Stimulated activated CD4-positive, alpha-beta T cell treated with anti-CD3 and anti-CD28 coated beads, Interleukin-1b, Interleukin-23, amount 100 ng/mL, for 24 hours (primary cell): ENCODE measurements at regions not wholly inside any gene's neighbourhood (a gene's known extent, or its start where the extent isn't known, plus 50 kb on each side); places are given as distances from the start of the nearest gene placed in this dataset.

Experiments
- DNase-seq, 4 experiments: peaks; one replicate each; pipeline ENCODE4 v3.0.0-alpha.2; 2020; ENCODE audit warnings: low read depth in 4 of 4, low spot score in 1 of 4

DNA sequence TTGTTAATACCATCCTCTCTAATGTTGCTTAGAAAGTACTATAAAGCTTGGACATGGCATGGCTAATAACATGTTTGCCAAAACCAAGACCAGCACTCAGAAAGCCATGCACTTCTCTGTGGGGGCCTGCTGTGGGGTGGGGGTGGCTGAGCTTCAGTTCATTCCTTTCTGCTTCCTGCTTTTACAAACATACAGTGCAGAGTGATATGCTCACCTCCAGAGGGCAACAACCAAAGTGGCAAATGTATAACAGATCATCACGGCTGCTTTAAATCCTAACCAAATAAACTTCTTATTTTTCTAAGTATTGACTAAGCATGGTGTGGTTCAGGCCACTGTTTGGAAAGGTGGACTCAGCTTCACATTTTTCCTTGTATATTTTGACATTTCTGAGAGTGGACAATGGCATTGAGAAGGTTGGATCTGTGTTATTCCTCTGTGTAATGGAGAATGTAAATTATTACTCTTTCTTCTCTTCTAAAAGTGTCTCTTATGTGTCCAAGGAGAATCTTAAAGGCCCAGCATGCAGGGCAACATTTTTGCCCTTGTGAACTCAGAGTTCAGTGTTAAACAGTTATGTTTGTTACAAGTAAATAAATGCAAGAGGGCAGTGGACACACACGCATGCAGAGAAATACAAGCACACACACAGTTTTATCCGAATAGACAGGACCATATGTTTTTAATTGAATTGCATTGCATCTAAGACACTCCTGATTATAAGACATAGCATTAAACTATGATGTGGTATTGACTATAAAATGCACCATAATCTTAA lies 186.1 kb downstream of the HERPUD2 start:
- DNase-seq: no peak

DNA sequence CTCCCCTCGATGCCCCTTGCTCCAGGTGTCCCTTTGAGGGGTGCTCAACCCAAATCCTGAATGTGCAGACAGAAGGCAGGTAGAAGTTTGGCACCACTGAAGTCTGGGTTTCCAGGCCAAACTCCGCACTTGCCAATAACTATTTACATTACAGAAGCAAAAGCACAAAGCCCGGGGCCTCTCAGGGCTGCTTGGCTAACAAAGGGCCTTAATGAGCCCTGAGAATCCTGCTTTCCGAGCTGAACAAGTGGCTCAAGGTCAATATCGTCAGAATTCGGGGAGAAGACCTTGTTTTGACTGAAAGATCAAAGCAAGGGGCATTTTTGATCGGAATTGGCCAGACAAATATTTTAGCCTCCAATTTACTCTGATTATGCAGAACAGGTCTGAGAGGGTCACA lies 189.9 kb downstream of the HERPUD2 start:
- DNase-seq: no peak

DNA sequence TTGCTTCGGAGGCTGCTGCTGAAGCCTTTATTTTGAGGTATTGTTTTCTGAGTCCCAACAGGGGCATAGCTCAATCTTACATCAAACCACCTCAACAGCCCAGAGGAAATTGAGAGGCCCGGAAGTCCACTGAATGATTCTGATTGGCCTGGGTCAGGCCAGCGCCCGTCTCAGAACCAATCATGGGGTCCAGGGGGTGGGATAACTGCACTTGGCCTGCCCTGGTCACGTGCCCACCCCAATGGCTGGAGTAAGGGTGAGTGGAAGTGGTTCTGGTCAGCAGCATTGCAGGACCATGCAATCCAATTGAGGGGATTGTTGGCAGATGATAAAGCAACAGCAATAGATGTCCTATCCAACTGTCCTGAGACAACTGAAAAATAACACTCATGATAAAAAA lies 190.6 kb downstream of the HERPUD2 start:
- no peak for DNase-seq

DNA sequence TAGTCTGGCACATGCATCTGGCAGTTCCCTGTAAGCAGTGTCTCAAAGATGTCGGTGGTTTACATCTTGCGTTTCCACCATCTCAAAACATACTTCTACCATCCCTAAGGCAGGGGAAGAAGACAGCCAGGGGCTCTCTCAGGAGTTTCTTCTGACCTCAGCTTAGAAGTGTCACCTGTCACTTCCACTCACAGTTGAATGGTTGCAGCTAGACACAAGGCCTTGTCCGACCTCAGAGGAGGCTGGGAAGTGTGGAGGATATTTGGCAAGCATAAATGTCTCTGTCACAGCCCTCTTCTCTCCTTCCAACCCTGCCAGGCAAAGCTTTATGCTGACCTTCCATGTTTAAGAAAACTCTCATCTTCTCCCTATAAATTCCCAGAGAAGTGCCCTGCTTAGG lies 193.3 kb downstream of the HERPUD2 start:
- DNase-seq: no peak

DNA sequence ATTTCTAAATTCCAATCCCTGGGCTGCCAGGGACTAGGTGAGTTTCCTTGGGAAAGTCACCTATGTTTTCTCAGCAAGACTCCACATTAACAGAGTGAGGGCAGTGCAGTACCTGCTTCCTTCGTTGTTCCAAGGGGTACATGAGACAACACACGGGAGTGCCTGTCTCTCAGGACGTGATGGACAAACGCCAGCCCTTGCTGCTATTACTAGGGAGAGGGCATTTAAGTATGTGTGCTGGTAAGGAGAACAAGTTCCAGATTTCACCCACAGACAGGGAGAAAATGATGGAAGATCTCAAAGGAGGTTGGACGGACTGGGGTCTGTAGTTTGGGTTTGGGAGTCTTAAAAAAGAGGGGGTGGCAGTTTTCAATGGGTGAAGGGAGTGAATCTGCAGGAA lies 195.7 kb downstream of the HERPUD2 start:
- DNase-seq: no peak

DNA sequence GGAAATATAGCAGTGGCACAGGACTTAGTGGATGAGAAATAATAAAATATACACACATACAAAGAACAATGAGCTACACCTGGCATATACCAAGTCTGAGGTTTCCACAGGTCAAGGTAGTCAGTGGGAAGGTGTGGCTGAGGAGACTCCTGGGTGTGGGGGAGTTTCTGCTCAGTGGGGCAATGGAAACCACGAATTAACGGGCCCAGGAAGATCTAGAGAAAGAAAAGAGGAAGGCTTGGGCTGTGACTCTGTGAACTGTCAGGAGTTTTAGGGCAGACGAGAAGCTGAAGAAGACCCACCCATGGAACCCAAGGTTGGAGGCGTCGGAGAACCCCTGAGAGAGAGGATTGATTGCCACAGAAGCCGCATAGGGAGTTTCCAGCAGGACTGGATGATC lies 196.5 kb downstream of the HERPUD2 start:
- DNase-seq: no peak

DNA sequence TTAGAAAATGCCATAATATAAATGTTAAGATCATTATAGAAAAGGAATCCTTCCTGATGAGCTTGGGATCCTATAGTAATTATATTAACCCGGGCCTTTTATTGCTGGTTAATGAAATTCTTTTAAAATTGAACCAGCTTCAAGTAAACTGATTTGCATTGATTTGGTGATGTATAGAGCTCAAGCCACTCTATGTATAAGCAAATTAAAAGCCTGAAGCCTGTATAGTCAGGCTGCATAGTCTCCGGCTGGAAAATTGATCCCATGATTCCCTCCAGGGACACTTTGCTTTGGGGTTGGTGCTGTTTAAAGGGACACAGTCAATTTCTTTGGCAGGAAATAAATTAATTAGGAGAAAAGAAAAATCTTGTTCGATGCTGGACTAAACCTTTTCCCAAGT lies 199.1 kb downstream of the HERPUD2 start:
- no peak for DNase-seq

DNA sequence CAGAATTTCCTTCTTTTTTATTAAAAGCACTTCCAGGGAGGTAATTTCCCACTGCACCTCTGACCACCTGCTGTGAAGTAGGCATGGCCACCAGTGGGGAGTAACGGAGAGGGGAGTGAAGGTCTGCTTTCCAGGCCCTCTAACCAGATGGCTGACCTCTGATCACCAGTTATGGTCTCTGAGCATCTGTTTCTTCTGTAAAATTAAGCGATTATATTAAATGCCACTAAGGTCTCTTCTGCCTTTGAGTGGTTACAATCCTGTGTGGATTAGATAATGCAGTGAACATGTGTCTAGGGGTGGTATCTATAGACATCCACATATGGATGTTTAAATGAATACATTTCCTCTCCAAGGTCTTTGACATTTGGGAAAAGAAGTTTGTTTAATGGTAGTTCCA lies 199.6 kb downstream of the HERPUD2 start:
- no peak for DNase-seq

DNA sequence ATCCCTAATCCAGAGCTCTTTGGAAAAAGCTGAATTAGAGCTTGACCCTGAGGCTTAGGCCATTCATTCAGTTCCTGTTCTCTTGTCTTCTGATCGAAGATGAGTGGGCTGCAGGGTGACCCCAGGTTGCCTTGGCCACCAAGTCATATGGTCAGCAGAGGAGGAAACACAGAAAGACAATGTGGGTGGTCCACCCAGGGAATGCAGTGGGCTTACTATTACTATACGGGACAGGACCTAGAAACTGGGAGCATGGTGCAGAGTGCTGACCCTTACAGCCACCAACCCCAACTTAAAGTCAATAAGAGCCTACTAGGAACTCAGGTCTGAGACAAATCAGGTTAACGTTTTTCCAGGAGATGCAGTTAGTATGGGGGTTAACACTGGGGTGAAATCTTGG lies 200.5 kb downstream of the HERPUD2 start:
- DNase-seq: no peak

DNA sequence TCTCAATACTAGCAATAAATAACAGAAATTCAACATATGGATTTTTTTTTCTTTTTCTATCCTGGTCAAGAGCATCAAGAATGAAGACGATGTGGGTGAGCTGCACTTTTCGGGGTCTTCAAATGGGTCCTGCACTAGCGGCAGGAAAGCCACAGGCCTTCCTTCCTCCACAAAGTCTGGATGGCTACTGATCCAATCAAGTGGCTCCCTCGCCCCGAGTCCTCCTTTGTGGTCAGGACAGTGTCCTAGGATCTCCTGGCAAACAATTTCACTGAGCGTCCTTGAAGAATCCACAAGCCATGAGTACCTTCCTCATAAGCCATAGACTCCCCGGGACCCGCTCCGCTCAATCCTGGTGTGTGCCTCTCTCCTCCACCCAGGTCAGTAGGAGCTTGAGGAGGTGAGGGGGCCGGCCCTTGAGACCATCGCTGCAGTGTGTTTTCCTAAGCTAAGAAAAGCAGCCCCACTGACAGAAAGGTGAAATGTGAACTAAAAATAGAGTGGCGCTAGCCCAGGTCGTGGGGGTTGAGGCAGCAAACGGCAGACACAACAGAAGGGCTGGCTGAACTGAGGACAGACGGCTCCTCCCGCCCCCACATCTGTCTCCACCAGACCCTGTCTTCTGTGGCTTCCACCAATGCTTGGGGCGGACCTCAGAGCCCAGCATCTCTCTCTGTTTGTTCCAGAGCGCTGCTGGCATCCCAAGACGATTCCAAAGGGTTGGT lies 202.3 kb downstream of the HERPUD2 start:
- DNase-seq: no peak

DNA sequence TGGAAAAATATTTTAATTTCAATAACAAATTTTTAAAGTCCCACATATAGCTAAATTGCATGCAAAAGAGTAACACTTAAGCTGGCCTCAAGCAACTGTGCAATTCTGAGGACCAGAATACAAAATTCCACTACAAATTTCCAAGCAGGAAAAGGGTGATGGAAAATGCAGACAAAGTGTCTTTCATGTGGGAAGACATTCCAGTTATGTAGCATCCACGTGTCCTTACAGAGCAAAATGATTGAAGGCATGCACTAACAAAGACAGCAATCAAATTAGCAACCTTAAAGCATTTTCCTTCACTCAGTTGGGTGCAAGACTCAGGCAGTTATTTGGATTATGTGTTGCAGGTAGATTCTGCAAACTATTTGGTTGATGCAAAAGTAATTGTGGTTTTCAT lies 203.7 kb downstream of the HERPUD2 start:
- DNase-seq: no peak

DNA sequence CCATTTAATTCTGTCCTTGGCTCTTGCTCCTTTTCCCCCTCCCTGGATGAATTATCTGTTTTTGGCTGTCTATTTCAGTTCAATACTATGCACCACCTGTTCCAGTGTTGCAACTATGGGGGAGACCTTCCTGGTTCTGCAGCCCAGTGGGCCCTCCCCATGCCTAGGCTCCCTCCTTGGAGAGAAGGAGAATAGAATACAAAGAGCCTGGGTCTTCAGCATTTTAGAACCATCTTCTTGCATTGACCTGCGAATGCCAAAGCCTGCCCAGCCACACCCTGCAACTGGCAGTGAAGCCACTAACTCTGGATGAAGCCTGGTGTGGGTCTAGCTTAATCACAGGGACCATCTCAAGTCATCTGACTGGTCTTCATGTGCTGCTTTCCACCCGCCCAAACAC lies 207.1 kb downstream of the HERPUD2 start:
- DNase-seq: no peak

DNA sequence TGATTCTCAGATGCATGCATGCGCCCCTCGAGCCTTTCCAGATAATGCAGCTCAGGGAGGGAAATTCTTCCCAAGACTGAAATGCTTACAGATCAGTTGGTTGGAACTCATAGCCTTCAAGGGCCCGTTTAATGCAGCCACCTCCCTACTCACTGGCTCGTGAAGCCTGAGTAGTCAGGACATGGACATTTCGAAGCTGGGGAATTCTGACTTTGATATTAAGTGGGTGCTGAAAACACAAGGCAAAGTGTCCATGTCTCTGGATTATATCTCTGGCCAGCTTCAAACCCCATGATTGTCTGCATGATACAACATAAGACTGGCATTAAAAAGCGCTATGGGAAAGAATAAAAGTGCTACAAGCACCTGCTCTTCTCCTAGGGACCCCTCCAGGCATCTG lies 207.5 kb downstream of the HERPUD2 start:
- no peak for DNase-seq

DNA sequence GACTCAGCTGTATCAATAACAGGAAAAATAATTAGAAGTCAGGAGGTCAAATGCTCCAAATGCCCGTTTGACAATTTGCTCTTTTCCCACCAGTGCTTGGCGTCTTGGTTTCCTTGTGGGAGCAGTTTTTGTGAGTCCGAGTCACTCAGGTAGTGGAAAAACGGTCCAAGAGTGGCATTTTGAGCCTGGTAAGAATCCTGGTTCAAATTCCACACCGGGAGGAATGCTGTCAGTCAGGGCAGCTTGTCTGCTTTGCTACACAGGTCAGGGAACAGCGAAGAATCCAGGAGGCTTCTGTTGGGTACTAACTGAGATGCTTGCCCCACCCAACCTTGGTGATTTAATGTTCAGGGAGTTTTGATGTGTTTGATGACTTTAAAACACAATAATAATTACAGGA lies 209.5 kb downstream of the HERPUD2 start:
- DNase-seq: no peak

DNA sequence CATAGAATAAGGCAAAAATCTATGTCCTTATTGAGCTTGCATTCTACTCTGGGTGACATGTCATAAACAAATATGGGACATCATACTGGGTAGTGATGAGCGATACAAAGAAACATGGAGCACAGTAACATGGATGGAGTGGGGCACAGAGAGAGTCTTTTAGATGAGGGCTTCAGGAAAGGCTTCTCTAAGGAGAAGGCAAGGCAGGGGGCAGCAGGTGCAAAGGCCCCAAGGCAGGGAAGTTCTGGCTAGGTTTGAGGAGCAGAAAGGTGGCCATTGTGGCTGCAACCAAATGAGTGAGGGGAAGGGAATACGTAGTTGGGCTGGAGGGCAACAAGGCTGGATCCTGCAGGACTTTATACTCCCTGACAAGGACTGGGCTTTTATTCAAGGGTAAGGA lies 211.4 kb downstream of the HERPUD2 start:
- no peak for DNase-seq

DNA sequence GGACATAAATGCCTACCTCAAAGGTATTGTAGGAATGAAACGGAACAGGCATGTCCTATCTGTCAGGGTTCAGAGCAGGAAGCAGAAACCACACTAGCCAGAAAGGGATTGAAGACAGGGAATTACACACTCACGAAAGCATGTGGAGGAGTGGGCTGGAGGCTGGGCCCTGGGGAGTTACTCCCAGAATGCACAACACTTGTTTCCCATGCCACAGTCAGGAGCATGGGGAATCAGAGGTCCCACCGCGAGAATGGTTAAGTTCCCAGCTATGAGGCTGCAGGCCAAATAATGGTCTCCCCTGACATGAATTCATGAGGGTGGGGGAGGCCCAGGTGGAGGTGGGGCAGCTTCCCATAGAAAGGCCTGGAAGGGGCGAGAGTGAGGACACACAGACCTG lies 212.7 kb downstream of the HERPUD2 start:
- no peak for DNase-seq

DNA sequence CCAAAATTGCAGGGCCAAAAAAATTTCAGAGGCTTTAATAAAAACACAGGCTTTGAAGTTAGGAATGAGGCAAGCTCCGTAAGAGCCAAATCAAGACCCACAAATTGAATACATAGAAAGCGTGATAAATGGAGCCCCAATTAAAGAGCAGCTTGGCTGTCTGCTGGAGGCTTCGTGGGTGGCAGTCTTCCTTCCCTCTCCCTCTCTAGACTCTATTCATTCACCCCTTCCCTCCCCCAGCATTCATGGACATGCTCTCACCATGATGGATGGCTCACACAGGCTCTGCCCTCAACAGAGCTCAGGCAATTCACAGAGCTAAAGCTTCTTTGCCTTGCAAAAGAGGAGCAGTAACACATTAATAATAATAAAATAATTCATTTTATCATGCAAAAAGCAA lies 214.1 kb downstream of the HERPUD2 start:
- no peak for DNase-seq

DNA sequence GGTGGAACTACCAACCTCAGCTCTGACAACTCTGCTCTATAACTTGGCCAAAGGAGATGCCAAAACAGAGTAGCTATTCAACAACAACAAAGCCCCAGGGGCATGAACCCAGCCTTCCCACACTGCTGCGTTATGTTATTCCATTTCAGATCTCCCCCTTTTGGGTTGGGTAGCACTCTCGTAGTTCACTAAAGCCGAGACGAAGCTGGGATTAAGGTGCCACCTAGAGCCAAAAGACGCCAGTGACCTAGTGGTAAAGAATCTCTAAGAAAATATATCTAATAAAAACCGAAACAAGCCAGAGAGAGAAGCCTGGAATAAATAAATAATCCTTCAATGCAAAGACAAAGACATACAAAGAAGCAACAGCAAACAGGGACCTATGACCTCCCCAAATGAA lies 217.3 kb downstream of the HERPUD2 start:
- no peak for DNase-seq

DNA sequence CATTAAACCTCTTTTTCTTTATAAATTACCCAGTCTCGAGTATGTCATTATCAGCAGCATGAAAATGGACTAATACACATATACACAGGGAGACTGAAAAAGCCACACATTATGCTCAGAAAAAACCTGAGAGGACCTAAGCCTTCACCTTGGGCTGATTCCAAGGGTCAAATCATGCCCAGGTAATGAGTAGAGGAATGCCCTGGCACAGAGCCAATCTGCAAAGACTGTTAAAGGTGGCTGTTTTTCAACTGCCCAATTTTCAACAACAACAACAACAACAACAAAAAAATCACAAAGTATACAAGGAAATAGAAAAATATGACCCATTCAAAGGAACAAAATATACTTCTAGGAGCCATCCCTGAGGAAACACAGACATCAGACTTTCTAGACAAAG lies 220.2 kb upstream of the TBX20 start:
- DNase-seq: no peak

DNA sequence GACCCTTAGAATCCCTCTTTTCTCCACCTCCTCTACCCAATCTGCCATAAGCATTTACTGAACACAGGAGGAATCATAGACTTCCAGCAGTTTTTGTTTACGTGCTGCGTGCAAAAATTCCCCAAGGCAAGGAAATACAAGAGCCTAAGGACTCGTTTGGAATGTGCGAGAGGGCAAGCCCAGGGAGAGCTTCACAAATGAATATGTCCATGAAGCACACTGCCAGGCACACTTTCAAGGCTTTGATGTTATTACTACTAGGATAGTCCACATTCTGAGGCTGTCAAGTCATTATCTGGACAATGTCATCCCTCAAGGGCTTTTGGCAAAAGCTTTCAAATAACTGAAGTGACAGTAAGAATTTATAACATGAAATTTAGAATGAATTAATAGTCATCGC lies 214.7 kb upstream of the TBX20 start:
- DNase-seq: no peak

DNA sequence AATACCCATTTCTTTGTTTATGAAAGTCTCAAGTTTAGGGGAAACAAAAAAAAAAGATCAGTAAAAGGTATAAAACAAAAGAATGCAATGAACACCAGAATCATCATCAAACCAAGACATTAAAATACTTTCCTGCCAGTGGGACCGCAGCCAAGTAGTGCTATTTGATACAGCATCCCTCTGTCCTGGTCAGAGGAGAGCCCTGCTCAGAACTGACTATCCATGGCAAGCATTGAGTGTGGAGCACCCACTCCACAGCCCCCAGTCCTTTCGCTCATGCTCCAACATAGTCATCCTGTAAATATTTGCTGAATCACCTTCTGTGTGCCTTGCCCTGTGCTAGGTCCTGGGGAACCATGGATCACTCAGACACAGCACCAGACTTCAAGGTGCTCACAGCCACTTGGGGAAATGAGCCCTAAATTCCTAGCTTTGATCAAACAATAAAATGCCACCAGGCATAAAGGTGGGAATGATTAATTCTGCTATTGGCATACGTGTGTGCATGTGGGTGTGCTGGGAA lies 213.6 kb upstream of the TBX20 start:
- no peak for DNase-seq

DNA sequence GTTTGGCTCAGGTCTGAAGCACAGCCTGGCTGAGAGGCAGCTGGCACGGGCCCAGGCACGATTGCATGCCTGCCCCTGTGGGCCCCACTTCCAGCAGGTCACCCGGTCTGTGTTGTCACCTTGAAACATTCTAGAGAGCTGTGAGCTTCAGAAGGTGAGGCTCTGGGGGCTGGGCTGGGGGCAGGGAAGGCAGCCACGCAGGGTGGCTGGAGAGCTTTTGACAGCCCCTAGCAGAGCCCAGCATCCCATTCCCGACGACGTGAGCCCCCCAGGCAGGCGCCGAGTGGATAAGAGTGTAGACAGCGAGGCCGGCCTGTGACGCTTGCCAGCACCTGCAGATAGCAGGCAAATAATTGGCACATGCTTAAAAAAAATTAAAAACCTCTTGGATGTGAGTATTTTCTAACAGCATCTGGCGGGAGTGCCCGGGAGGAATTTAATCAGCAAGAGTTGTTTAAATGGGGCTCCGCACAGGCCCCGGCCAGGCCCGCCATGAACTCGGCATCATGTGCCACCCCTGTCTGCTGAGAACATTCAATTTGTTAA lies 212.0 kb upstream of the TBX20 start:
- DNase-seq: no peak
